Caco-2 (cell line): ENCODE measurements at regions not wholly inside any gene's neighbourhood (a gene's known extent, or its start where the extent isn't known, plus 50 kb on each side); places are given as distances from the start of the nearest gene placed in this dataset.

ENCODE experiments used
- BruUV-seq: library from RNA; stranded (reverse); fragments of 400-500 nt; replicated peaks from 2 replicates; lab custom pipeline; 2021; lab: Mats Ljungman, UMichigan
- CTCF ChIA-PET: fragments of 300-600 bp; sonication (Branson Sonifier 250); formaldehyde crosslinking; loops from one replicate; lab custom pipeline; 2022; ENCODE audit warnings: antibody characterized with exemption; lab: Charles Lee
- POLR2A ChIA-PET: fragments of 300-600 bp; sonication (Branson Sonifier 250); formaldehyde crosslinking; loops from one replicate; lab custom pipeline; 2022; ENCODE audit warnings: antibody characterized with exemption; lab: Charles Lee
- DNase-seq, 2 experiments: peaks; one replicate each; pipeline versions ENCODE4 v3.0.0 to v3.0.0-alpha.2; 2020 to 2022
- H3K27me3 ChIP-seq: replicated peaks from 2 replicates; pipeline ENCODE4 v1.6.0; 2011; ENCODE audit warnings: low read length; ENCODE audit not compliant: control insufficient read depth, insufficient read depth
- H3K36me3 ChIP-seq: 2 replicates; pipeline ENCODE4 v1.5.1; 2011; ENCODE audit warnings: low read length; ENCODE audit not compliant: control insufficient read depth, insufficient read depth
- H3K4me1 ChIP-seq: fragments of 250-450 bp; sonication (Bioruptor Pico); 2 replicates; pipeline ENCODE4 v1.5.1; 2020; ENCODE audit warnings: mild to moderate bottlenecking
- H3K4me3 ChIP-seq: 2 replicates; pipeline ENCODE4 v1.5.1; 2011; ENCODE audit warnings: low read depth, mild to moderate bottlenecking, control low read depth, low read length
- H3K9me3 ChIP-seq: fragments of 250-450 bp; sonication (Bioruptor Pico); 2 replicates; pipeline ENCODE4 v1.5.1; 2020; ENCODE audit warnings: mild to moderate bottlenecking, moderate library complexity
- H3K27ac Mint-ChIP-seq: one replicate; pipeline ENCODE4 v1.8.0; 2022; ENCODE audit warnings: mixed read lengths; ENCODE audit not compliant: unreplicated experiment
- H3K27me3 Mint-ChIP-seq: one replicate; pipeline ENCODE4 v1.8.0; 2022; ENCODE audit warnings: mixed read lengths; ENCODE audit not compliant: insufficient read depth, unreplicated experiment
- H3K36me3 Mint-ChIP-seq: one replicate; pipeline ENCODE4 v1.8.0; 2022; ENCODE audit warnings: mild to moderate bottlenecking, mixed read lengths; ENCODE audit not compliant: insufficient read depth, unreplicated experiment
- H3K4me1 Mint-ChIP-seq: one replicate; pipeline ENCODE4 v1.8.0; 2022; ENCODE audit warnings: low read depth, mixed read lengths; ENCODE audit not compliant: unreplicated experiment
- H3K4me3 Mint-ChIP-seq: one replicate; pipeline ENCODE4 v1.8.0; 2022; ENCODE audit warnings: mild to moderate bottlenecking, moderate library complexity, mixed read lengths; ENCODE audit not compliant: unreplicated experiment
- H3K9me3 Mint-ChIP-seq: one replicate; pipeline ENCODE4 v1.8.0; 2022; ENCODE audit warnings: mixed read lengths; ENCODE audit not compliant: unreplicated experiment
- CTCF ChIP-seq, 2 experiments: fragments of 200-600 bp in 1 of 2; IDR thresholded peaks; 1 replicate in 1 of 2; 2 replicates in 1 of 2; pipeline versions ENCODE4 v1.5.1 to v1.8.0; 2011 to 2022; ENCODE audit warnings: antibody characterized with exemption in 1 of 2, control low read depth in 1 of 2, inconsistent platforms in 1 of 2, low read depth in 1 of 2, low read length in 1 of 2, mild to moderate bottlenecking in 1 of 2, moderate library complexity in 1 of 2; ENCODE audit not compliant: insufficient read depth in 1 of 2, severe bottlenecking in 1 of 2, unreplicated experiment in 1 of 2
- intact Hi-C: fragments of 100-400 bp; cut with micrococcal nuclease; formaldehyde crosslinking; loops from one replicate; pipeline ENCODE4 v1.10.0; 2022; ENCODE audit not compliant: unreplicated experiment

- intact Hi-C loops: no loop called here
- H3K4me3 ChIP-seq: no peak overlapping the region
- Mint-ChIP-seq H3K4me3 (no peak overlapping the region), H3K9me3 (no peaks in the 10 kb centered on the region), H3K36me3 (peaks cover 6% of the 10 kb centered on the region), H3K27me3 (no peaks in the 10 kb centered on the region), H3K27ac (no peak overlapping the region), H3K4me1 (peaks cover 4% of the 10 kb centered on the region)
- H3K27me3 ChIP-seq: no peaks in the 10 kb centered on the region
- H3K36me3 ChIP-seq: no peaks in the 10 kb centered on the region
- H3K4me1 ChIP-seq: 0 out of 2 replicates have a peak, but pooled peaks cover 3% of the 10 kb centered on the region
- BruUV-seq: no TSS peak
- DNase-seq: no peak
- H3K9me3 ChIP-seq: no peaks in the 10 kb centered on the region
- no peak for TF ChIP-seq CTCF (IDR thresholded peaks at IDR 0.05; ENCODE audit: insufficient read depth in 1 of 2, low read depth in 1 of 2, low read length in 1 of 2, severe bottlenecking in 1 of 2, unreplicated experiment in 1 of 2)
- POLR2A ChIA-PET: no interaction called here
- CTCF ChIA-PET: no interaction called here
Observed at GRCh38 chr18:61657066-61657732, 235.6 kb downstream of the RNF152 start.

- BruUV-seq: no TSS peak
- Histone ChIP-seq H3K36me3 (no peaks in the 10 kb centered on the region), H3K4me1 (0 out of 2 replicates have a peak, but pooled peaks cover 7% of the 10 kb centered on the region), H3K27me3 (no peaks in the 10 kb centered on the region), H3K4me3 (no peak overlapping the region), H3K9me3 (no peaks in the 10 kb centered on the region)
- CTCF ChIA-PET: no interaction called here
- Mint-ChIP-seq H3K9me3 (no peaks in the 10 kb centered on the region), H3K27ac (no peak overlapping the region), H3K4me1 (peaks cover 4% of the 10 kb centered on the region), H3K4me3 (no peak overlapping the region), H3K36me3 (peaks cover 6% of the 10 kb centered on the region), H3K27me3 (no peaks in the 10 kb centered on the region)
- POLR2A ChIA-PET: no interaction called here
- DNase-seq: no peak
- no peak for TF ChIP-seq CTCF (IDR thresholded peaks at IDR 0.05; ENCODE audit: insufficient read depth in 1 of 2, low read depth in 1 of 2, low read length in 1 of 2, severe bottlenecking in 1 of 2, unreplicated experiment in 1 of 2)
- intact Hi-C loops: no loop called here
Observed at GRCh38 chr18:61655630-61656029, 237.2 kb downstream of the RNF152 start.

- H3K27me3 Mint-ChIP-seq: no peaks in the 10 kb centered on the region
- no TSS peak for BruUV-seq
- Histone ChIP-seq H3K27me3 (no peaks in the 10 kb centered on the region), H3K4me1 (0 out of 2 replicates have a peak, but pooled peaks cover 7% of the 10 kb centered on the region), H3K36me3 (no peaks in the 10 kb centered on the region), H3K4me3 (no peak overlapping the region), H3K9me3 (no peaks in the 10 kb centered on the region)
- intact Hi-C loops: no loop called here
- peaks cover 6% of the 10 kb centered on the region for H3K36me3 Mint-ChIP-seq
- peak overlapping the region; percentile 48 for H3K27ac Mint-ChIP-seq
- CTCF ChIA-PET: no interaction called here
- no peaks in the 10 kb centered on the region for H3K9me3 Mint-ChIP-seq
- DNase-seq: no peak
- POLR2A ChIA-PET: no interaction called here
- no peak for TF ChIP-seq CTCF (IDR thresholded peaks at IDR 0.05; ENCODE audit: insufficient read depth in 1 of 2, low read depth in 1 of 2, low read length in 1 of 2, severe bottlenecking in 1 of 2, unreplicated experiment in 1 of 2)
- H3K4me1 Mint-ChIP-seq: peaks cover 4% of the 10 kb centered on the region
- no peak overlapping the region for H3K4me3 Mint-ChIP-seq
Observed at GRCh38 chr18:61653823-61654551, 238.8 kb downstream of the RNF152 start.
